Medulla oblongata (tissue), 1 donor: ENCODE measurements at regions not wholly inside any gene's neighbourhood (a gene's known extent, or its start where the extent isn't known, plus 50 kb on each side); places are given as distances from the start of the nearest gene placed in this dataset.
"Not testable (repeated sequence)": the region's sequence is repeated elsewhere in the genome, so short reads cannot be mapped to it uniquely, and the experiment has no call there.

Experiments
- DNase-seq: peaks from one replicate; pipeline ENCODE4 v3.0.0-alpha.2; 2015; ENCODE audit errors: extremely low spot score

- DNase-seq, result no peak
Observed at GRCh38 chr3:83251490-83251889, 1490.0 kb upstream of the GBE1 start.

GRCh38 chr3:83250613-83251012 is 1489.2 kb upstream of the GBE1 start:
- no peak for DNase-seq

- no peak for DNase-seq
Observed at GRCh38 chr3:83248454-83248853, 1487.0 kb upstream of the GBE1 start.

- DNase-seq, result no peak
Observed at GRCh38 chr3:83235180-83235814, 1473.9 kb upstream of the GBE1 start.

GRCh38 chr3:83233715-83234114 is 1472.3 kb upstream of the GBE1 start:
- DNase-seq, result no peak

- DNase-seq, result no peak
Observed at GRCh38 chr3:83230841-83231240, 1469.4 kb upstream of the GBE1 start.

GRCh38 chr3:83230376-83230775 is 1468.9 kb upstream of the GBE1 start:
- no peak for DNase-seq

- DNase-seq, result no peak
Observed at GRCh38 chr3:83226751-83227150, 1465.3 kb upstream of the GBE1 start.

GRCh38 chr3:83224101-83224868 is 1462.8 kb upstream of the GBE1 start:
- DNase-seq, result no peak

- DNase-seq, result no peak
Observed at GRCh38 chr3:83218383-83219200, 1457.1 kb upstream of the GBE1 start.

- DNase-seq, result not testable (repeated sequence)
Observed at GRCh38 chr3:83217595-83218118, 1456.2 kb upstream of the GBE1 start.

- DNase-seq, result no peak
Observed at GRCh38 chr3:83216919-83217594, 1455.6 kb upstream of the GBE1 start.

GRCh38 chr3:83195243-83195642 is 1433.8 kb upstream of the GBE1 start:
- no peak for DNase-seq

GRCh38 chr3:83193526-83193925 is 1432.1 kb upstream of the GBE1 start:
- no peak for DNase-seq

GRCh38 chr3:83189634-83190033 is 1428.2 kb upstream of the GBE1 start:
- DNase-seq, result no peak

- DNase-seq, result no peak
Observed at GRCh38 chr3:83169473-83169872, 1408.0 kb upstream of the GBE1 start.

- DNase-seq, result no peak
Observed at GRCh38 chr3:83150896-83151295, 1389.5 kb upstream of the GBE1 start.

- no peak for DNase-seq
Observed at GRCh38 chr3:83140983-83141382, 1379.5 kb upstream of the GBE1 start.

- no peak for DNase-seq
Observed at GRCh38 chr3:83131236-83131635, 1369.8 kb upstream of the GBE1 start.

- DNase-seq, result no peak
Observed at GRCh38 chr3:83122774-83123350, 1361.4 kb upstream of the GBE1 start.

- no peak for DNase-seq
Observed at GRCh38 chr3:83093222-83093572, 1331.8 kb upstream of the GBE1 start.
